Ishikawa (cell line): ENCODE measurements at regions not wholly inside any gene's neighbourhood (a gene's known extent, or its start where the extent isn't known, plus 50 kb on each side); places are given as distances from the start of the nearest gene placed in this dataset.

Experiments
- CEBPB ChIP-seq: IDR thresholded peaks from 2 replicates; pipeline ENCODE4 v1.6.1; 2012
- CREB1 ChIP-seq: IDR thresholded peaks from 2 replicates; pipeline ENCODE4 v1.6.1; 2012; ENCODE audit warnings: low read depth
- EGR1 ChIP-seq: IDR thresholded peaks from 2 replicates; pipeline ENCODE4 v1.6.1; 2012
- EP300 ChIP-seq: IDR thresholded peaks from 2 replicates; pipeline ENCODE4 v1.6.1; 2012; ENCODE audit warnings: borderline replicate concordance
- FOXM1 ChIP-seq: IDR thresholded peaks from 2 replicates; pipeline ENCODE4 v1.6.1; 2012; ENCODE audit warnings: low read depth, borderline replicate concordance
- NFIC ChIP-seq: IDR thresholded peaks from 2 replicates; pipeline ENCODE4 v1.6.1; 2012
- RAD21 ChIP-seq: IDR thresholded peaks from 2 replicates; pipeline ENCODE4 v1.6.1; 2012; ENCODE audit warnings: low read depth
- REST ChIP-seq: IDR thresholded peaks from 2 replicates; pipeline ENCODE4 v1.6.1; 2012; ENCODE audit warnings: low read depth, mild to moderate bottlenecking
- TAF1 ChIP-seq: IDR thresholded peaks from 2 replicates; pipeline ENCODE4 v1.6.1; 2012; ENCODE audit warnings: low read depth, mild to moderate bottlenecking
- TCF12 ChIP-seq: IDR thresholded peaks from 2 replicates; pipeline ENCODE4 v1.6.1; 2012; ENCODE audit warnings: low read depth
- TEAD4 ChIP-seq: IDR thresholded peaks from 2 replicates; pipeline ENCODE4 v1.6.1; 2012
- YY1 ChIP-seq: IDR thresholded peaks from 2 replicates; pipeline ENCODE4 v1.6.1; 2012; ENCODE audit warnings: low read depth
- ZBTB7A ChIP-seq: IDR thresholded peaks from 2 replicates; pipeline ENCODE4 v1.6.1; 2012; ENCODE audit warnings: low read depth
- TF ChIP-seq, protein P1 (sequence below): IDR thresholded peaks from 2 replicates; pipeline ENCODE4 v1.6.1; 2012
- TF ChIP-seq, protein P2 (sequence below): IDR thresholded peaks from 2 replicates; pipeline ENCODE4 v1.6.1; 2012

DNA sequence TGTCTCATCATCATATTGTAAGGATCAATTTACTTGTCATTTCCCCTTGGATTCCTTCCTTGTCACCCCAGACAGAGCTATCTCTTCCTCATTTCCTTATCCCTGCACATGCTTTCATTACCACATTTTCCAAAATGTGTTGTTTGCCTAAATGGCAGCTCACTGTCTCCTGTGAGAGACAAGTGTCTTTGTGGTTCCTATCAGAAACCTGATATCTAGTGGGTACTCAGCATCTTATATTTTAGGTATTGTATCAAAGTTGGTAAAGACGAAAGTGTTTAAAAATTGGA, 896.0 kb upstream of the PIK3C3 start:
- TF ChIP-seq YY1 (no peak), TAF1 (no peak)

DNA sequence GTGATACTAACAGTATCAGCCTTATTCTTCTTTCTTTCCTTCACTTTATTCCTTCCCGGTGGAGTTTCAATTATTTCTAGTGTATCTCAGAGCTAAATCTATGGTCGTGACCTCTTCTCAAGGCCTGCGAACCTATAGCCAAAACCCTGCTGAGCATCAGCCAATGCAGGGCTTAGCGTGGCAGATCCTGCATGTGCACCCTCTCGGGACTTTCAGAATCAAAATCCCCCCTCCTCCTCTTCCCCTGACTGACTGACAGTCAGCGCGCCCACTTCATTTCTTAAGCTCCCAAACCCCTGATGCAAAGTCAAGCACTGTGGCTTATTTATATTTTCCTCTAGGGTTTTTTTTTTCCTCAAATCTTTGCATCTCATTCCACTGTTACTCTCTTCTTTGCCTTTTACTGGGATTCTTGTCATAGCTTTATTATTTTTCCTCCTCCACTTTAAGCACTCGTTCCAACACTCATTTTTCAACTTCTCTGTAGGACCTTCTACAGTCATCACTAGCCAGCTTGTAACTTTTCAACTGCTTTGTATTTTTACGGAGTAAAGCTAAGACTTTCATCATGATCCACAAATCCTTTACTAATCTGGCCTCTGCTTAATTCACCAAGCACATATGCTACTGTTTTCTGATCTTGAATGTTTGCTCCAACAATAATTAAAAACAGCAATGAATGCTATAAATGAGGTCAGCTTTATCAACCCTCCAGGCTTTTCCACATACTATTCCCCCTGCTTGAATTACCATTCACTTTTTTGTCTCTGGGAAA, 896.5 kb upstream of the PIK3C3 start:
- TF ChIP-seq CEBPB, result no peak
- no peak for TF ChIP-seq RAD21
- TF ChIP-seq ZBTB7A, result no peak
- TF ChIP-seq TAF1, result no peak
- TF ChIP-seq EP300, result no peak
- TF ChIP-seq REST, result no peak
- no peak for TF ChIP-seq EGR1
- TF ChIP-seq TEAD4, result no peak
- no peak for TF ChIP-seq NFIC
- TF ChIP-seq FOXM1, result no peak
- TF ChIP-seq, protein P1, sequence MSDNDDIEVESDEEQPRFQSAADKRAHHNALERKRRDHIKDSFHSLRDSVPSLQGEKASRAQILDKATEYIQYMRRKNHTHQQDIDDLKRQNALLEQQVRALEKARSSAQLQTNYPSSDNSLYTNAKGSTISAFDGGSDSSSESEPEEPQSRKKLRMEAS, result no peak
- no peak for TF ChIP-seq CREB1

GRCh38 chr18:41052625-41053024, 902.4 kb upstream of the PIK3C3 start:
- TF ChIP-seq TEAD4 (no peak), EGR1 (no peak), RAD21 (no peak), NFIC (no peak), YY1 (no peak)

DNA sequence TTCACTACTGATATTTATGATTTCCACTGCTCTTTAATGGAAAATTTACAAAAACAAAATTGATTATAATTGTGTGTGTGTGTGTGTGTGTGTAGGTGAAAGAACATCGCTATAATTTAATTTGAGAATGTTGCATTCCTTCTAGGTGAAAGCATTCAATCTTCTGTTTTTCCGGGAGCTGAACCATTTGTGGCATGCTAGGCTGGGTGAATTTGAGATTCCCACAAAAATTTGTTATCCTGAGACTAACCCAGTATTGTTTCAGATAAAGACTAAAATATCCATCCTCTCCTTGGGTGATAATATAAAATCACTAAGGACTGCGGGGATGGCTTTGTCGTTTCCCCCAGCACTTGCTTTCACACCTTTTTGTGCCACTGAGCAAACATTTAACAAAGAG, 911.2 kb upstream of the PIK3C3 start:
- TF ChIP-seq REST, result no peak
- no peak for TF ChIP-seq NFIC
- TF ChIP-seq, protein P2, sequence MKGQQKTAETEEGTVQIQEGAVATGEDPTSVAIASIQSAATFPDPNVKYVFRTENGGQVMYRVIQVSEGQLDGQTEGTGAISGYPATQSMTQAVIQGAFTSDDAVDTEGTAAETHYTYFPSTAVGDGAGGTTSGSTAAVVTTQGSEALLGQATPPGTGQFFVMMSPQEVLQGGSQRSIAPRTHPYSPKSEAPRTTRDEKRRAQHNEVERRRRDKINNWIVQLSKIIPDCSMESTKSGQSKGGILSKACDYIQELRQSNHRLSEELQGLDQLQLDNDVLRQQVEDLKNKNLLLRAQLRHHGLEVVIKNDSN, result no peak
- no peak for TF ChIP-seq TAF1
- no peak for TF ChIP-seq YY1
- TF ChIP-seq TCF12, result no peak
- no peak for TF ChIP-seq EGR1
- no peak for TF ChIP-seq EP300
- TF ChIP-seq ZBTB7A, result no peak
- no peak for TF ChIP-seq RAD21
- TF ChIP-seq CEBPB, result no peak
- TF ChIP-seq FOXM1, result no peak
- TF ChIP-seq, protein P1, result no peak
- no peak for TF ChIP-seq CREB1
- TF ChIP-seq TEAD4, result no peak

DNA sequence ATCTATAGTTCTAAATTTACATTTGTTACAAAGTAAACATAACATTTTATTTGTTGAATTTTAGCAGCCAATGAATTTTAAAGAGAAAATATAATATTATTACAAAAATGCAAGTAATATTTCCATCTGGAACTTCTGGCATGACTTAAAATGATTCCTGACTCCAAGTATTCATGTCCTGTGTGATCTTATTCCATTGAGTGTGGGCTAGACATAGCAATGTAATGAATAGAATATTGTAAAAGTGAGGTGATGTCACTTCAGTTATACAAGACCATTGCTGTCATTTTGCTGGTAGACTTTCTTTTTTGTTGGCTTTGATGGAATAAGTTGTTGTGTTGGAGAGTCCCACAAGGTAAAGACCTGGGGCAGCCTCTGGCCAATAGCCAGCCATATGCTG, 912.2 kb upstream of the PIK3C3 start:
- no peak for TF ChIP-seq FOXM1

GRCh38 chr18:41038071-41038470, 917.0 kb upstream of the PIK3C3 start:
- TF ChIP-seq RAD21 (no peak), YY1 (no peak), FOXM1 (no peak), EGR1 (no peak), TCF12 (no peak), CEBPB (no peak), ZBTB7A (no peak), EP300 (no peak), REST (no peak)
- TF ChIP-seq, protein P2, result no peak
